Calu3 (cell line): ENCODE measurements at regions not wholly inside any gene's neighbourhood (a gene's known extent, or its start where the extent isn't known, plus 50 kb on each side); places are given as distances from the start of the nearest gene placed in this dataset.

Experiments
- BruUV-seq: library from RNA; stranded (reverse); fragments of 400-500 nt; replicated peaks from 2 replicates; lab custom pipeline; 2021; lab: Mats Ljungman, UMichigan
- CTCF ChIA-PET: fragments of 300-600 bp; sonication (Branson Sonifier 250); formaldehyde crosslinking; loops from one replicate; lab custom pipeline; 2022; ENCODE audit warnings: antibody characterized with exemption; lab: Charles Lee
- DNase-seq: peaks from one replicate; pipeline ENCODE4 v3.0.0; 2022
- H3K27ac Mint-ChIP-seq: one replicate; pipeline ENCODE4 v1.8.0; 2022; ENCODE audit warnings: mixed read lengths; ENCODE audit not compliant: unreplicated experiment
- H3K27me3 Mint-ChIP-seq: one replicate; pipeline ENCODE4 v1.8.0; 2022; ENCODE audit warnings: mixed read lengths; ENCODE audit not compliant: unreplicated experiment
- H3K36me3 Mint-ChIP-seq: one replicate; pipeline ENCODE4 v1.8.0; 2022; ENCODE audit warnings: mild to moderate bottlenecking, moderate library complexity, mixed read lengths; ENCODE audit not compliant: insufficient read depth, unreplicated experiment
- H3K4me1 Mint-ChIP-seq: one replicate; pipeline ENCODE4 v1.8.0; 2022; ENCODE audit warnings: mild to moderate bottlenecking, low read depth, mixed read lengths; ENCODE audit not compliant: unreplicated experiment
- H3K4me3 Mint-ChIP-seq: one replicate; pipeline ENCODE4 v1.8.0; 2022; ENCODE audit warnings: mild to moderate bottlenecking, low read depth, moderate library complexity, mixed read lengths; ENCODE audit not compliant: unreplicated experiment
- H3K9me3 Mint-ChIP-seq: one replicate; pipeline ENCODE4 v1.8.0; 2022; ENCODE audit warnings: low read depth, mixed read lengths; ENCODE audit not compliant: unreplicated experiment
- CTCF ChIP-seq: fragments of 200-600 bp; IDR thresholded peaks from one replicate; pipeline ENCODE4 v1.8.0; 2022; ENCODE audit warnings: antibody characterized with exemption; ENCODE audit not compliant: unreplicated experiment
- intact Hi-C: fragments of 100-400 bp; cut with micrococcal nuclease; formaldehyde crosslinking; loops from one replicate; pipeline ENCODE4 v1.10.0; 2022; ENCODE audit not compliant: unreplicated experiment

GRCh38 chr18:40075616-40076015 lies 1879.4 kb upstream of the PIK3C3 start:
- no TSS peak for BruUV-seq
- H3K4me3 Mint-ChIP-seq, result no peak overlapping the region
- intact Hi-C loops, result no loop called here
- TF ChIP-seq CTCF, result no peak
- H3K4me1 Mint-ChIP-seq, result no peaks in the 10 kb centered on the region
- H3K9me3 Mint-ChIP-seq, result no peaks in the 10 kb centered on the region
- DNase-seq, result no peak
- H3K27me3 Mint-ChIP-seq, result no peaks in the 10 kb centered on the region
- no peak overlapping the region for H3K27ac Mint-ChIP-seq
- H3K36me3 Mint-ChIP-seq, result no peaks in the 10 kb centered on the region
- CTCF ChIA-PET, result no interaction called here

DNA sequence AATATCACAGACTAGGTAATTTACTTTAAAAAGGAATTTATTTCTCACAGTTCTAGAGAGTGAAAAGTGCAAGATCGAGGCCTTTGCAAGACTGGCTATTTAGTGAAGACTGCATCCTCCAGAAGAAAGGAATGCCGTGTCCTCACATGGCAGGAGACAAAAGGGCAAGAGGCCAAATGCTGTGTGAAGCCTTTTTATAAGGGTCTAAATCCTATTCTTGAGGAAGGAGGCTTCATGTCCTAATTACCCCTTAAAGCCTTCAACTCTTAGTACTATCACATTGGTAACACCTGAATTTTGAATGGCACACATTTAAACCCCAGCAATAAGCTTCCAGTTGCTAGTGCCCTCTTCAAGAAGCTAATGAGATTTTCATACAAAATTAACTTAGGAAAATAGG lies 1882.3 kb upstream of the PIK3C3 start:
- no TSS peak for BruUV-seq
- no peak for DNase-seq
- CTCF ChIA-PET, result no interaction called here
- H3K9me3 Mint-ChIP-seq, result peaks cover 4% of the 10 kb centered on the region
- no peaks in the 10 kb centered on the region for H3K4me1 Mint-ChIP-seq
- H3K4me3 Mint-ChIP-seq, result no peak overlapping the region
- no peaks in the 10 kb centered on the region for H3K36me3 Mint-ChIP-seq
- no peaks in the 10 kb centered on the region for H3K27me3 Mint-ChIP-seq
- H3K27ac Mint-ChIP-seq, result no peak overlapping the region
- no peak for TF ChIP-seq CTCF
- intact Hi-C loops, result no loop called here

DNA sequence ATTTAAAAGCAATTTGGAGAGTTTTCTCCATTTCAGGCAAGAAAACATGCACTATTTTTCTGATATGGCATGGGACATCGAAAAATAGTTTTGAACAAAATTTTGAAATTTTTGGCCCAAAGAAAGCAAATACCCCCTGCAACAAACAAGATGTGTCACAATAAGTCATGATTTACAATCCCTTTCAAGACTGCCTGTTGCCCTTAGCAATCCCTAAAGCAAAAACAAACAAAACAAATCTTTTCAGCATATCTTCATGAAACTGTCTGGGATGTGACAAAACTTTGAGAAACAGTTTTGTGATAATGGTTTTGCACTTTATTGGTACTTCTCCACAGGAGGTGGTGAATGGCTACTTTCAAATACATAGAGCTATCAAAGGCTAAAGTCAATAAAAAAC lies 1888.7 kb upstream of the PIK3C3 start:
- intact Hi-C loops, result no loop called here
- BruUV-seq, result no TSS peak
- H3K4me1 Mint-ChIP-seq, result no peaks in the 10 kb centered on the region
- no peak overlapping the region for H3K27ac Mint-ChIP-seq
- H3K27me3 Mint-ChIP-seq, result no peaks in the 10 kb centered on the region
- no peak for TF ChIP-seq CTCF
- H3K9me3 Mint-ChIP-seq, result peaks cover 4% of the 10 kb centered on the region
- CTCF ChIA-PET, result no interaction called here
- no peaks in the 10 kb centered on the region for H3K36me3 Mint-ChIP-seq
- H3K4me3 Mint-ChIP-seq, result no peak overlapping the region
- DNase-seq, result no peak

GRCh38 chr18:40063488-40063887 lies 1891.5 kb upstream of the PIK3C3 start:
- H3K27me3 Mint-ChIP-seq, result no peaks in the 10 kb centered on the region
- CTCF ChIA-PET, result interaction anchor here (0.6 kb wide), 1 partner anchor 1532 kb away, joined by 3 read pairs; no protein-coding TSS in a partner anchor
- no peaks in the 10 kb centered on the region for H3K9me3 Mint-ChIP-seq
- no peaks in the 10 kb centered on the region for H3K36me3 Mint-ChIP-seq
- intact Hi-C loops, result no loop called here
- H3K4me3 Mint-ChIP-seq, result no peak overlapping the region
- TF ChIP-seq CTCF, result no peak
- no peak overlapping the region for H3K27ac Mint-ChIP-seq
- no TSS peak for BruUV-seq
- no peak for DNase-seq
- H3K4me1 Mint-ChIP-seq, result no peaks in the 10 kb centered on the region
